ENCODE measurements at regions not wholly inside any gene's neighbourhood (a gene's known extent, or its start where the extent isn't known, plus 50 kb on each side); places are given as distances from the start of the nearest gene placed in this dataset.

- no peak for TF ChIP-seq POLR2AphosphoS5 (IDR thresholded peaks at IDR 0.05; ENCODE audit: borderline replicate concordance, low read depth, low read length)
- no peak for TF ChIP-seq EZH2 (IDR thresholded peaks at IDR 0.05)
Observed at GRCh38 chr15:98420837-98421236, 227.5 kb upstream of the IGF1R start.
